ENCODE measurements at regions not wholly inside any gene's neighbourhood (a gene's known extent, or its start where the extent isn't known, plus 50 kb on each side); places are given as distances from the start of the nearest gene placed in this dataset.

GRCh38 chr12:107536613-107537012, 149.0 kb upstream of the PWP1 start:
- no peak overlapping the region for H3K4me3 ChIP-seq (ENCODE audit: low read depth, low read length)
- no peak overlapping the region for H3K27ac ChIP-seq
- TF ChIP-seq CTCF (IDR thresholded peaks at IDR 0.05), result no peak
- H3K9me3 ChIP-seq (ENCODE audit: control insufficient read depth, low read length), result no peaks in the 10 kb centered on the region
- peaks cover 10% of the 10 kb centered on the region for H3K79me2 ChIP-seq
- H3K27me3 ChIP-seq (ENCODE audit: control insufficient read depth, insufficient read depth, low read length), result no peaks in the 10 kb centered on the region
- H2AFZ ChIP-seq, result no peak overlapping the region
- no peak overlapping the region for H3K9ac ChIP-seq
- H3K4me1 ChIP-seq, result peaks cover 10% of the 10 kb centered on the region
- no peaks in the 10 kb centered on the region for H3K36me3 ChIP-seq (ENCODE audit: control insufficient read depth, insufficient read depth, low read length)
- no peak overlapping the region for H3K4me2 ChIP-seq (ENCODE audit: low read length)

GRCh38 chr12:107537464-107538119, 148.0 kb upstream of the PWP1 start:
- H3K4me1 ChIP-seq, result peaks cover 10% of the 10 kb centered on the region
- no peaks in the 10 kb centered on the region for H3K36me3 ChIP-seq (ENCODE audit: control insufficient read depth, insufficient read depth, low read length)
- no peak overlapping the region for H2AFZ ChIP-seq
- no peak overlapping the region for H3K27ac ChIP-seq
- no peak for TF ChIP-seq CTCF (IDR thresholded peaks at IDR 0.05)
- no peak overlapping the region for H3K4me3 ChIP-seq (ENCODE audit: low read depth, low read length)
- H3K9ac ChIP-seq, result no peak overlapping the region
- H3K9me3 ChIP-seq (ENCODE audit: control insufficient read depth, low read length), result no peaks in the 10 kb centered on the region
- H3K27me3 ChIP-seq (ENCODE audit: control insufficient read depth, insufficient read depth, low read length), result no peaks in the 10 kb centered on the region
- H3K79me2 ChIP-seq, result peaks cover 10% of the 10 kb centered on the region
- no peak overlapping the region for H3K4me2 ChIP-seq (ENCODE audit: low read length)

- TF ChIP-seq CTCF (IDR thresholded peaks at IDR 0.05), result no peak
- Histone ChIP-seq H3K27me3 (ENCODE audit: control insufficient read depth, insufficient read depth, low read length) (no peaks in the 10 kb centered on the region), H2AFZ (no peak overlapping the region), H3K4me3 (ENCODE audit: low read depth, low read length) (no peak overlapping the region), H3K4me2 (ENCODE audit: low read length) (no peak overlapping the region), H3K27ac (no peak overlapping the region), H3K9me3 (ENCODE audit: control insufficient read depth, low read length) (no peaks in the 10 kb centered on the region), H3K36me3 (ENCODE audit: control insufficient read depth, insufficient read depth, low read length) (no peaks in the 10 kb centered on the region), H3K79me2 (peaks cover 16% of the 10 kb centered on the region), H3K9ac (no peak overlapping the region), H3K4me1 (peaks cover 10% of the 10 kb centered on the region)
These were observed 146.2 kb upstream of the PWP1 start for GRCh38 chr12:107539196-107539939.

GRCh38 chr12:107541001-107541705, 144.4 kb upstream of the PWP1 start:
- H3K4me2 ChIP-seq (ENCODE audit: low read length), result no peak overlapping the region
- no peaks in the 10 kb centered on the region for H3K27me3 ChIP-seq (ENCODE audit: control insufficient read depth, insufficient read depth, low read length)
- peaks cover 18% of the 10 kb centered on the region for H3K79me2 ChIP-seq
- H2AFZ ChIP-seq, result no peak overlapping the region
- H3K9ac ChIP-seq, result no peak overlapping the region
- H3K4me3 ChIP-seq (ENCODE audit: low read depth, low read length), result no peak overlapping the region
- no peaks in the 10 kb centered on the region for H3K9me3 ChIP-seq (ENCODE audit: control insufficient read depth, low read length)
- H3K36me3 ChIP-seq (ENCODE audit: control insufficient read depth, insufficient read depth, low read length), result no peaks in the 10 kb centered on the region
- no peak overlapping the region for H3K27ac ChIP-seq
- peaks cover 5% of the 10 kb centered on the region for H3K4me1 ChIP-seq
- TF ChIP-seq CTCF (IDR thresholded peaks at IDR 0.05), result no peak
